GM19452 (cell line): ENCODE measurements at regions not wholly inside any gene's neighbourhood (a gene's known extent, or its start where the extent isn't known, plus 50 kb on each side); places are given as distances from the start of the nearest gene placed in this dataset.
"Not testable (repeated sequence)": the region's sequence is repeated elsewhere in the genome, so short reads cannot be mapped to it uniquely, and the experiment has no call there.

Experiments used
- ATAC-seq: cut with Tn5 transposase; IDR thresholded peaks from one replicate; pipeline ENCODE4 v1.9.1; 2021; ENCODE audit not compliant: unreplicated experiment

- ATAC-seq, result not testable (repeated sequence)
Measured at GRCh38 chr7:76926416-76926815, 105.7 kb downstream of the SPDYE17 start.

GRCh38 chr7:76924756-76925155 is 107.4 kb downstream of the SPDYE17 start:
- not testable (repeated sequence) for ATAC-seq

- not testable (repeated sequence) for ATAC-seq
Measured at GRCh38 chr7:76918619-76919018, 113.5 kb downstream of the SPDYE17 start.

- ATAC-seq, result not testable (repeated sequence)
Measured at GRCh38 chr7:76914361-76914760, 117.8 kb downstream of the SPDYE17 start.

- not testable (repeated sequence) for ATAC-seq
Measured at GRCh38 chr7:76912011-76912814, 119.9 kb downstream of the SPDYE17 start.

- ATAC-seq, result not testable (repeated sequence)
Measured at GRCh38 chr7:76904688-76905087, 127.5 kb downstream of the SPDYE17 start.

- not testable (repeated sequence) for ATAC-seq
Measured at GRCh38 chr7:76901944-76902710, 130.0 kb downstream of the SPDYE17 start.

- ATAC-seq, result not testable (repeated sequence)
Measured at GRCh38 chr7:76898807-76899206, 133.4 kb downstream of the SPDYE17 start.

- not testable (repeated sequence) for ATAC-seq
Measured at GRCh38 chr7:76897007-76897406, 135.2 kb downstream of the SPDYE17 start.

GRCh38 chr7:76895696-76896095 is 136.5 kb downstream of the SPDYE17 start:
- ATAC-seq, result not testable (repeated sequence)

GRCh38 chr7:76891771-76892170 is 140.4 kb downstream of the SPDYE17 start:
- ATAC-seq, result not testable (repeated sequence)

- not testable (repeated sequence) for ATAC-seq
Measured at GRCh38 chr7:76879733-76880288, 152.3 kb downstream of the SPDYE17 start.

- ATAC-seq, result not testable (repeated sequence)
Measured at GRCh38 chr7:76875760-76876159, 156.4 kb downstream of the SPDYE17 start.

GRCh38 chr7:76870504-76870808 is 161.7 kb downstream of the SPDYE17 start:
- not testable (repeated sequence) for ATAC-seq

- not testable (repeated sequence) for ATAC-seq
Measured at GRCh38 chr7:76867364-76867889, 164.7 kb downstream of the SPDYE17 start.

GRCh38 chr7:76863150-76863773 is 168.9 kb downstream of the SPDYE17 start:
- not testable (repeated sequence) for ATAC-seq

GRCh38 chr7:76862241-76862640 is 169.9 kb downstream of the SPDYE17 start:
- ATAC-seq, result peak; percentile 48

GRCh38 chr7:76859933-76860332 is 172.2 kb downstream of the SPDYE17 start:
- ATAC-seq, result not testable (repeated sequence)

- not testable (repeated sequence) for ATAC-seq
Measured at GRCh38 chr7:76854631-76855030, 177.5 kb downstream of the SPDYE17 start.

- not testable (repeated sequence) for ATAC-seq
Measured at GRCh38 chr7:76852787-76853584, 179.2 kb downstream of the SPDYE17 start.
